HepG2 (cell line): ENCODE measurements at regions not wholly inside any gene's neighbourhood (a gene's known extent, or its start where the extent isn't known, plus 50 kb on each side); places are given as distances from the start of the nearest gene placed in this dataset.

Experiments used
- ATAC-seq: fragments of 200-7000 bp; cut with Tn5 transposase; 3 replicates; pipeline ENCODE4 v1.9.1; 2020; ENCODE audit warnings: mild to moderate bottlenecking, moderate library complexity
- BruUV-seq: library from RNA; stranded (reverse); fragments of 400-500 nt; replicated peaks from 2 replicates; lab custom pipeline; 2021; lab: Mats Ljungman, UMichigan
- CTCF ChIA-PET: fragments of 300-600 bp; formaldehyde crosslinking; extraction: SDS; loops from one replicate; lab custom pipeline; 2021; ENCODE audit warnings: low total read pairs, inconsistent platforms, low intra/inter-chr PET ratio; lab: Yijun Ruan, JAX
- POLR2A ChIA-PET: fragments of 350-600 bp; sonication (Branson Sonifier 250); formaldehyde crosslinking; loops from one replicate; lab custom pipeline; 2020; ENCODE audit warnings: antibody characterized with exemption, inconsistent platforms; lab: Yijun Ruan, JAX
- DNase-seq: peaks from one replicate; pipeline ENCODE4 v3.0.0-alpha.2; 2015; ENCODE audit warnings: low spot score
- FAIRE-seq: peaks from 3 replicates; lab custom pipeline; 2011; peaks lifted over from hg19 to GRCh38; lab: Jason Lieb, UNC
- H2AFZ ChIP-seq: one replicate; pipeline ENCODE4 v1.6.1; 2011; ENCODE audit warnings: low read length, inconsistent platforms
- H3K27ac ChIP-seq: fragments of 300-600 bp; 3 replicates; pipeline ENCODE4 v1.8.0; 2011; ENCODE audit warnings: mixed run types, mild to moderate bottlenecking, mixed read lengths, low read length, inconsistent platforms; ENCODE audit not compliant: insufficient read depth; ENCODE audit errors: extremely low read length
- H3K27me3 ChIP-seq, 2 experiments: fragments of 200-600 bp in 1 of 2; 2 replicates in 1 of 2; 3 replicates in 1 of 2; pipeline versions ENCODE4 v1.6.0 to v1.8.0; 2011; ENCODE audit warnings: low read length in 2 of 2, mild to moderate bottlenecking in 2 of 2, moderate library complexity in 2 of 2, inconsistent platforms in 1 of 2; ENCODE audit not compliant: insufficient read depth in 2 of 2, control insufficient read depth in 1 of 2
- H3K36me3 ChIP-seq, 2 experiments: fragments of 200-600 bp in 1 of 2; replicated peaks in 1 of 2; 2 replicates in 1 of 2; 3 replicates in 1 of 2; pipeline versions ENCODE4 v1.5.1 to v1.8.0; 2011; ENCODE audit warnings: low read length in 2 of 2, inconsistent platforms in 1 of 2; ENCODE audit not compliant: insufficient read depth in 2 of 2, control insufficient read depth in 1 of 2
- H3K4me1 ChIP-seq: 2 replicates; pipeline ENCODE4 v1.5.1; 2012; ENCODE audit warnings: low read length, inconsistent platforms; ENCODE audit not compliant: insufficient read depth
- H3K4me2 ChIP-seq: 2 replicates; pipeline ENCODE4 v1.6.0; 2011; ENCODE audit warnings: low read depth, low read length, inconsistent platforms
- H3K4me3 ChIP-seq, 3 experiments: fragments of 200-600 bp in 1 of 3; sonication (generic), shearing (Covaris generic) in 1 of 3; replicated peaks in 1 of 3; 2 replicates each; pipeline ENCODE4 v1.5.1; 2011 to 2016; ENCODE audit warnings: low read length in 3 of 3, inconsistent platforms in 2 of 3, low read depth in 2 of 3, mild to moderate bottlenecking in 2 of 3, control low read depth in 1 of 3, mixed read lengths in 1 of 3; ENCODE audit not compliant: insufficient read depth in 1 of 3
- H3K79me2 ChIP-seq: one replicate; pipeline ENCODE4 v1.6.1; 2011; ENCODE audit warnings: low read length, inconsistent platforms; ENCODE audit not compliant: insufficient read depth
- H3K9ac ChIP-seq: 2 replicates; pipeline ENCODE4 v1.6.0; 2011; ENCODE audit warnings: mild to moderate bottlenecking, low read depth, low read length, inconsistent platforms; ENCODE audit not compliant: insufficient read depth
- H3K9me3 ChIP-seq: 2 replicates; pipeline ENCODE4 v1.5.1; 2012; ENCODE audit warnings: mild to moderate bottlenecking, low read length
- H4K20me1 ChIP-seq: 2 replicates; pipeline ENCODE4 v1.6.0; 2011; ENCODE audit warnings: inconsistent platforms, mild to moderate bottlenecking, low read length, moderate library complexity; ENCODE audit not compliant: insufficient read depth
- NFIB ChIP-seq: sonication (generic); formaldehyde crosslinking; IDR thresholded peaks from 2 replicates; pipeline ENCODE4 v1.9.0; 2021; ENCODE audit warnings: missing genetic modification reagents, mild to moderate bottlenecking, borderline replicate concordance
- TEAD3 ChIP-seq: optimal IDR thresholded peaks from 2 replicates; pipeline ENCODE3; 2016; ENCODE audit warnings: borderline replicate concordance
- ZNF335 ChIP-seq: sonication (generic); formaldehyde crosslinking; IDR thresholded peaks from 2 replicates; pipeline ENCODE4 v1.4.0; 2020; ENCODE audit warnings: missing genetic modification reagents
- WGBS: methylation state at CpG from one replicate; pipeline ENCODE4 v1.1.6; 2017; ENCODE audit warnings: low lambda C conversion rate; 5-methylcytosine and 5-hydroxymethylcytosine counted together
- in situ Hi-C: cut with HindIII; loops from 2 replicates; pipeline ENCODE4 v1.10.0; 2017; ENCODE audit warnings: low pct_unique_long_range_greater_than_20kb; ENCODE audit not compliant: extremely low pct_ligation_motif_present
- intact Hi-C: fragments of 100-400 bp; cut with micrococcal nuclease; formaldehyde crosslinking; loops from one replicate; pipeline ENCODE4 v1.10.0; 2022; ENCODE audit not compliant: unreplicated experiment
- TF ChIP-seq, protein P1 (sequence below): sonication (generic); formaldehyde crosslinking; IDR thresholded peaks from 2 replicates; pipeline ENCODE4 v1.4.0; 2020; ENCODE audit warnings: missing genetic modification reagents
- TF ChIP-seq, protein P2 (sequence below): sonication (generic); formaldehyde crosslinking; IDR thresholded peaks from 2 replicates; pipeline ENCODE4 v1.5.0; 2020; ENCODE audit warnings: mild to moderate bottlenecking, missing genetic modification reagents

DNA sequence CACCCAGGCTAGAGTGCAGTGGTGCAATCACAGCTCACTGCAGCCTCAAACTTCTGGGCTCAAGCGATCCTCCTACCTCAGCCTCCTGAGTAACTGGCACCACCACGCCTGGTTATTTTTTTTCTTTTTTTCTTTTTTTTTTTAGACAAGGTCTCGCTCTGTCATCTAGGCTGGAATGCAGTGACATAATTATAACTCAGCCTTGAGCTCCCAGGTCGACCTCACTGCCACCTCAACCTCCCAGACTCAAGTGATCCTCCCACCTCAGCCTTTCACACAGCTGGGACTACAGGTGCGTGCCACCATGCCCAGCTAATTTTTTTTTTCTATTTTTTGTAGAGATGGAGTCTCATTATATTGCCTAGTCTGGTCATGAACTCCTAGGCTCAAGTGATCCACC is 66.9 kb upstream of the ECE1 start:
- BruUV-seq, result no TSS peak
- FAIRE-seq, result no peak
- Histone ChIP-seq H3K4me1 (no peaks in the 10 kb centered on the region), H3K9ac (no peak overlapping the region), H3K36me3 (no peaks in the 10 kb centered on the region), H3K27ac (no peak overlapping the region), H3K27me3 (peaks cover 0 to 8% of the 10 kb centered on the region in 2 experiments; a peak in 1 of 5 replicates), H3K79me2 (no peaks in the 10 kb centered on the region), H3K4me2 (no peak overlapping the region)
- no peak for ATAC-seq
- CTCF ChIA-PET, result no interaction called here
- intact Hi-C loops, result no loop called here
- WGBS, result 18% methylated on average over 5 of the region's 5 CpGs
- POLR2A ChIA-PET, result no interaction called here
- no peak for TF ChIP-seq NFIB (CRISPR knock-in tag)
- TF ChIP-seq, protein P1, sequence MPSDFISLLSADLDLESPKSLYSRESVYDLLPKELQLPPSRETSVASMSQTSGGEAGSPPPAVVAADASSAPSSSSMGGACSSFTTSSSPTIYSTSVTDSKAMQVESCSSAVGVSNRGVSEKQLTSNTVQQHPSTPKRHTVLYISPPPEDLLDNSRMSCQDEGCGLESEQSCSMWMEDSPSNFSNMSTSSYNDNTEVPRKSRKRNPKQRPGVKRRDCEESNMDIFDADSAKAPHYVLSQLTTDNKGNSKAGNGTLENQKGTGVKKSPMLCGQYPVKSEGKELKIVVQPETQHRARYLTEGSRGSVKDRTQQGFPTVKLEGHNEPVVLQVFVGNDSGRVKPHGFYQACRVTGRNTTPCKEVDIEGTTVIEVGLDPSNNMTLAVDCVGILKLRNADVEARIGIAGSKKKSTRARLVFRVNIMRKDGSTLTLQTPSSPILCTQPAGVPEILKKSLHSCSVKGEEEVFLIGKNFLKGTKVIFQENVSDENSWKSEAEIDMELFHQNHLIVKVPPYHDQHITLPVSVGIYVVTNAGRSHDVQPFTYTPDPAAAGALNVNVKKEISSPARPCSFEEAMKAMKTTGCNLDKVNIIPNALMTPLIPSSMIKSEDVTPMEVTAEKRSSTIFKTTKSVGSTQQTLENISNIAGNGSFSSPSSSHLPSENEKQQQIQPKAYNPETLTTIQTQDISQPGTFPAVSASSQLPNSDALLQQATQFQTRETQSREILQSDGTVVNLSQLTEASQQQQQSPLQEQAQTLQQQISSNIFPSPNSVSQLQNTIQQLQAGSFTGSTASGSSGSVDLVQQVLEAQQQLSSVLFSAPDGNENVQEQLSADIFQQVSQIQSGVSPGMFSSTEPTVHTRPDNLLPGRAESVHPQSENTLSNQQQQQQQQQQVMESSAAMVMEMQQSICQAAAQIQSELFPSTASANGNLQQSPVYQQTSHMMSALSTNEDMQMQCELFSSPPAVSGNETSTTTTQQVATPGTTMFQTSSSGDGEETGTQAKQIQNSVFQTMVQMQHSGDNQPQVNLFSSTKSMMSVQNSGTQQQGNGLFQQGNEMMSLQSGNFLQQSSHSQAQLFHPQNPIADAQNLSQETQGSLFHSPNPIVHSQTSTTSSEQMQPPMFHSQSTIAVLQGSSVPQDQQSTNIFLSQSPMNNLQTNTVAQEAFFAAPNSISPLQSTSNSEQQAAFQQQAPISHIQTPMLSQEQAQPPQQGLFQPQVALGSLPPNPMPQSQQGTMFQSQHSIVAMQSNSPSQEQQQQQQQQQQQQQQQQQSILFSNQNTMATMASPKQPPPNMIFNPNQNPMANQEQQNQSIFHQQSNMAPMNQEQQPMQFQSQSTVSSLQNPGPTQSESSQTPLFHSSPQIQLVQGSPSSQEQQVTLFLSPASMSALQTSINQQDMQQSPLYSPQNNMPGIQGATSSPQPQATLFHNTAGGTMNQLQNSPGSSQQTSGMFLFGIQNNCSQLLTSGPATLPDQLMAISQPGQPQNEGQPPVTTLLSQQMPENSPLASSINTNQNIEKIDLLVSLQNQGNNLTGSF (CRISPR knock-in tag), result no peak
- peak; percentile 12 for TF ChIP-seq TEAD3 (CRISPR knock-in tag)
- TF ChIP-seq ZNF335, result no peak
- TF ChIP-seq, protein P2, sequence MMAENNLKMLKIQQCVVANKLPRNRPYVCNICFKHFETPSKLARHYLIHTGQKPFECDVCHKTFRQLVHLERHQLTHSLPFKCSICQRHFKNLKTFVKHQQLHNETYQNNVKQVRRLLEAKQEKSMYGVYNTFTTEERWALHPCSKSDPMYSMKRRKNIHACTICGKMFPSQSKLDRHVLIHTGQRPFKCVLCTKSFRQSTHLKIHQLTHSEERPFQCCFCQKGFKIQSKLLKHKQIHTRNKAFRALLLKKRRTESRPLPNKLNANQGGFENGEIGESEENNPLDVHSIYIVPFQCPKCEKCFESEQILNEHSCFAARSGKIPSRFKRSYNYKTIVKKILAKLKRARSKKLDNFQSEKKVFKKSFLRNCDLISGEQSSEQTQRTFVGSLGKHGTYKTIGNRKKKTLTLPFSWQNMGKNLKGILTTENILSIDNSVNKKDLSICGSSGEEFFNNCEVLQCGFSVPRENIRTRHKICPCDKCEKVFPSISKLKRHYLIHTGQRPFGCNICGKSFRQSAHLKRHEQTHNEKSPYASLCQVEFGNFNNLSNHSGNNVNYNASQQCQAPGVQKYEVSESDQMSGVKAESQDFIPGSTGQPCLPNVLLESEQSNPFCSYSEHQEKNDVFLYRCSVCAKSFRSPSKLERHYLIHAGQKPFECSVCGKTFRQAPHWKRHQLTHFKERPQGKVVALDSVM, result peak; percentile 82
- TF ChIP-seq, all 625 proteins: peak for 2
- Histone ChIP-seq H2AFZ (no peak overlapping the region), H3K9me3 (no peaks in the 10 kb centered on the region), H3K4me3 (no peak overlapping the region), H4K20me1 (no peaks in the 10 kb centered on the region)
- in situ Hi-C loops, result no loop called here
- no peak for DNase-seq
